ENCODE measurements at regions not wholly inside any gene's neighbourhood (a gene's known extent, or its start where the extent isn't known, plus 50 kb on each side); places are given as distances from the start of the nearest gene placed in this dataset.

GRCh38 chr7:16933296-16934279 is 51.8 kb upstream of the AGR3 start:
- no TSS peak for BruUV-seq (replicated peaks)
- no peaks in the 10 kb centered on the region for H4K20me1 ChIP-seq (ENCODE audit: insufficient read depth, low read length)
- no peak for TF ChIP-seq ZFP1 (CRISPR knock-in tag; IDR thresholded peaks at IDR 0.05)
- no peak for TF ChIP-seq UBTF (CRISPR knock-in tag; IDR thresholded peaks at IDR 0.05)
- TF ChIP-seq ZNF616 (CRISPR knock-in tag; IDR thresholded peaks at IDR 0.05; ENCODE audit: low read depth): no peak
- no peak for TF ChIP-seq AFF4 (CRISPR knock-in tag; IDR thresholded peaks at IDR 0.05)
- TF ChIP-seq ZNF768 (CRISPR knock-in tag; IDR thresholded peaks at IDR 0.05): no peak
- TF ChIP-seq ZNF234 (CRISPR knock-in tag; conservative IDR thresholded peaks at IDR 0.05): no peak
- no peak for TF ChIP-seq DZIP1 (CRISPR knock-in tag; IDR thresholded peaks at IDR 0.05)
- no peak for TF ChIP-seq SATB2 (CRISPR knock-in tag; IDR thresholded peaks at IDR 0.05)
- TF ChIP-seq ZSCAN30 (CRISPR knock-in tag; IDR thresholded peaks at IDR 0.05): no peak
- TF ChIP-seq NFKBIZ (CRISPR knock-in tag; IDR thresholded peaks at IDR 0.05): no peak
- no peak for TF ChIP-seq HIVEP1 (CRISPR knock-in tag; IDR thresholded peaks at IDR 0.05)
- no peak for TF ChIP-seq CHD2 (IDR thresholded peaks at IDR 0.05; ENCODE audit: low read depth, low read length)
- TF ChIP-seq RFX3 (CRISPR knock-in tag; IDR thresholded peaks at IDR 0.05): no peak
- no peak for TF ChIP-seq ZNF792 (CRISPR knock-in tag; IDR thresholded peaks at IDR 0.05)
- TF ChIP-seq ZNF101 (CRISPR knock-in tag; IDR thresholded peaks at IDR 0.05; ENCODE audit: borderline replicate concordance, low read depth): no peak
- no peaks in the 10 kb centered on the region for H3K79me2 ChIP-seq (ENCODE audit: insufficient read depth, low read length)
- no peak overlapping the region for H3K4me3 ChIP-seq (replicated peaks in 1 of 3; ENCODE audit: insufficient read depth in 1 of 3, low read depth in 2 of 3, low read length in 3 of 3)
- no peak overlapping the region for H3K27ac ChIP-seq (ENCODE audit: extremely low read length, insufficient read depth, low read length)
- H3K36me3 ChIP-seq (replicated peaks in 1 of 2; ENCODE audit: control insufficient read depth in 1 of 2, insufficient read depth in 2 of 2, low read length in 2 of 2): no peaks in the 10 kb centered on the region
- DNase-seq (ENCODE audit: low spot score) (no peak), FAIRE-seq (no peak), ATAC-seq (no peak)
- POLR2A ChIA-PET: no interaction called here
- H3K27me3 ChIP-seq (ENCODE audit: control insufficient read depth in 1 of 2, insufficient read depth in 2 of 2, low read length in 2 of 2): no peaks in the 10 kb centered on the region; a peak in 1 of 5 replicates
- 70% methylated on average over 5 of the region's 5 CpGs for WGBS (ENCODE audit: low lambda C conversion rate)
- H3K9me3 ChIP-seq (ENCODE audit: low read length): no peaks in the 10 kb centered on the region
- intact Hi-C loops (cut with micrococcal nuclease; ENCODE audit: unreplicated experiment): no loop called here
- H3K4me1 ChIP-seq (ENCODE audit: insufficient read depth, low read length): 0 out of 2 replicates have a peak, but pooled peaks cover 1% of the 10 kb centered on the region
- in situ Hi-C loops (cut with HindIII; ENCODE audit: extremely low pct_ligation_motif_present, low pct_unique_long_range_greater_than_20kb): loop anchor here (25.0 kb wide), 1 partner anchor 604 kb away; no protein-coding TSS in a partner anchor
- H2AFZ ChIP-seq (ENCODE audit: low read length): no peak overlapping the region
- no peak overlapping the region for H3K4me2 ChIP-seq (ENCODE audit: low read depth, low read length)
- no peak overlapping the region for H3K9ac ChIP-seq (ENCODE audit: insufficient read depth, low read depth, low read length)
- CTCF ChIA-PET (ENCODE audit: low intra/inter-chr PET ratio, low total read pairs): no interaction called here

Measured in HepG2 (cell line).